GM12878 (cell line): ENCODE measurements at regions not wholly inside any gene's neighbourhood (a gene's known extent, or its start where the extent isn't known, plus 50 kb on each side); places are given as distances from the start of the nearest gene placed in this dataset.

ENCODE experiments used
- ATAC-seq: fragments of 200-7000 bp; cut with Tn5 transposase; 3 replicates; pipeline ENCODE4 v1.9.1; 2020; ENCODE audit warnings: mild to moderate bottlenecking, moderate library complexity
- BruUV-seq: library from RNA; stranded (reverse); fragments of 400-500 nt; replicated peaks from 2 replicates; lab custom pipeline; 2021; lab: Mats Ljungman, UMichigan
- CTCF ChIA-PET: fragments of 300-600 bp; sonication (Branson Sonifier 250); formaldehyde crosslinking; extraction: SDS; loops from one replicate; lab custom pipeline; 2021; ENCODE audit warnings: inconsistent platforms; lab: Yijun Ruan, JAX
- POLR2A ChIA-PET: fragments of 350-600 bp; formaldehyde crosslinking; extraction: SDS; loops from one replicate; lab custom pipeline; 2021; ENCODE audit warnings: inconsistent platforms; lab: Charles Lee
- RAD21 ChIA-PET: fragments of 300-600 bp; sonication (Branson Sonifier 250); formaldehyde crosslinking; loops from one replicate; lab custom pipeline; 2023; ENCODE audit warnings: antibody characterized with exemption; ENCODE audit not compliant: unreplicated experiment; lab: Charles Lee
- SMC1A ChIA-PET: fragments of 300-600 bp; sonication (Branson Sonifier 250); formaldehyde crosslinking; loops from one replicate; lab custom pipeline; 2023; ENCODE audit not compliant: unreplicated experiment, uncharacterized antibody; lab: Charles Lee
- DNase-seq: peaks from one replicate; pipeline ENCODE4 v3.0.0-alpha.2; 2011; ENCODE audit warnings: low read depth, low spot score
- FAIRE-seq: peaks from 3 replicates; lab custom pipeline; 2011; peaks lifted over from hg19 to GRCh38; lab: Jason Lieb, UNC
- H2AFZ ChIP-seq: 2 replicates; pipeline ENCODE4 v1.6.0; 2011; ENCODE audit warnings: low read depth, low read length, control low read depth; ENCODE audit not compliant: control insufficient read depth
- H3K27ac ChIP-seq: 2 replicates; pipeline ENCODE4 v1.5.1; 2011; ENCODE audit warnings: control low read depth; ENCODE audit not compliant: control insufficient read depth, insufficient read depth
- H3K27me3 ChIP-seq, 2 experiments: replicated peaks in 1 of 2; 2 replicates each; pipeline versions ENCODE4 v1.6.0 to v1.6.1; 2011; ENCODE audit warnings: low read length in 1 of 2; ENCODE audit not compliant: control insufficient read depth in 2 of 2, insufficient read depth in 2 of 2
- H3K36me3 ChIP-seq, 2 experiments: 2 replicates each; pipeline ENCODE4 v1.5.1; 2011; ENCODE audit warnings: low read length in 1 of 2; ENCODE audit not compliant: control insufficient read depth in 2 of 2, insufficient read depth in 2 of 2
- H3K4me1 ChIP-seq: 2 replicates; pipeline ENCODE4 v1.6.1; 2011; ENCODE audit warnings: mild to moderate bottlenecking, low read length, moderate library complexity, mixed read lengths; ENCODE audit not compliant: control insufficient read depth, insufficient read depth
- H3K4me2 ChIP-seq: 2 replicates; pipeline ENCODE4 v1.6.0; 2011; ENCODE audit warnings: control low read depth; ENCODE audit not compliant: control insufficient read depth, insufficient read depth
- H3K4me3 ChIP-seq: fragments of 200-600 bp; sonication (generic); 2 replicates; pipeline ENCODE4 v1.5.1; 2016
- H3K79me2 ChIP-seq: 2 replicates; pipeline ENCODE4 v1.6.0; 2011; ENCODE audit warnings: low read length; ENCODE audit not compliant: control insufficient read depth, insufficient read depth
- H3K9ac ChIP-seq: 2 replicates; pipeline ENCODE4 v1.8.0; 2011; ENCODE audit warnings: low read length, control low read depth, mixed read lengths; ENCODE audit not compliant: control insufficient read depth, insufficient read depth
- H3K9me3 ChIP-seq: replicated peaks from 3 replicates; pipeline ENCODE4 v1.5.1; 2011; ENCODE audit warnings: mild to moderate bottlenecking, low read length; ENCODE audit not compliant: control insufficient read depth, insufficient read depth
- H4K20me1 ChIP-seq: 2 replicates; pipeline ENCODE4 v1.6.0; 2011; ENCODE audit not compliant: control insufficient read depth, insufficient read depth
- BRCA1 ChIP-seq: IDR thresholded peaks from 2 replicates; pipeline ENCODE4 v1.6.1; 2011; ENCODE audit warnings: low read depth, low read length, improper control_type of control experiment
- CHD2 ChIP-seq: IDR thresholded peaks from 2 replicates; pipeline ENCODE4 v1.6.1; 2011; ENCODE audit warnings: low read depth, low read length, improper control_type of control experiment, borderline replicate concordance
- DPF2 ChIP-seq: fragments of 450-650 bp; IDR thresholded peaks from 2 replicates; pipeline ENCODE4 v1.6.1; 2017; ENCODE audit warnings: mild to moderate bottlenecking
- IRF5 ChIP-seq: fragments of 450-650 bp; IDR thresholded peaks from 2 replicates; pipeline ENCODE4 v1.6.1; 2017; ENCODE audit warnings: borderline replicate concordance
- JUND ChIP-seq: IDR thresholded peaks from 2 replicates; pipeline ENCODE4 v1.6.1; 2012; ENCODE audit warnings: low read depth, mild to moderate bottlenecking, low read length, improper control_type of control experiment, moderate library complexity
- POLR2AphosphoS5 ChIP-seq: IDR thresholded peaks from 2 replicates; pipeline ENCODE4 v1.6.1; 2011; ENCODE audit warnings: mild to moderate bottlenecking, low read length, inconsistent platforms
- RAD21 ChIP-seq: IDR thresholded peaks from 2 replicates; pipeline ENCODE4 v1.6.1; 2011; ENCODE audit warnings: mild to moderate bottlenecking, low read depth, low read length, moderate library complexity; ENCODE audit not compliant: insufficient read depth
- RAD51 ChIP-seq: fragments of 450-650 bp; IDR thresholded peaks from 2 replicates; pipeline ENCODE4 v1.6.1; 2016; ENCODE audit warnings: moderate library complexity, mild to moderate bottlenecking, inconsistent platforms
- SIX5 ChIP-seq: IDR thresholded peaks from 2 replicates; pipeline ENCODE4 v1.6.1; 2011; ENCODE audit warnings: mild to moderate bottlenecking, low read depth, low read length, moderate library complexity; ENCODE audit not compliant: severe bottlenecking
- SMAD5 ChIP-seq: IDR thresholded peaks from 2 replicates; pipeline ENCODE4 v1.6.1; 2016; ENCODE audit warnings: antibody characterized with exemption, low read depth
- SMARCA5 ChIP-seq: fragments of 450-650 bp; IDR thresholded peaks from 2 replicates; pipeline ENCODE4 v1.6.1; 2017; ENCODE audit warnings: mild to moderate bottlenecking
- TAF1 ChIP-seq: IDR thresholded peaks from 2 replicates; pipeline ENCODE4 v1.6.1; 2011; ENCODE audit warnings: mild to moderate bottlenecking, low read depth, low read length, borderline replicate concordance
- ZNF622 ChIP-seq: fragments of 450-650 bp; IDR thresholded peaks from 2 replicates; pipeline ENCODE4 v1.6.1; 2017; ENCODE audit warnings: mild to moderate bottlenecking, inconsistent platforms
- WGBS: methylation state at CpG from one replicate; pipeline ENCODE4 v1.1.6; 2016; ENCODE audit warnings: low lambda C conversion rate; ENCODE audit not compliant: insufficient replicate concordance, insufficient coverage; ENCODE audit errors: missing lambda C conversion rate; 5-methylcytosine and 5-hydroxymethylcytosine counted together
- in situ Hi-C: fragments of 300-500 bp; cut with MboI; formaldehyde crosslinking; loops from 9 replicates; pipeline ENCODE4 v1.14.3; 2018; ENCODE audit warnings: mixed read lengths
- intact Hi-C: fragments of 100-400 bp; cut with micrococcal nuclease; formaldehyde crosslinking; loops from one replicate; pipeline ENCODE4 v1.14.2; 2022; ENCODE audit not compliant: unreplicated experiment
- TF ChIP-seq, protein P1 (sequence below): fragments of 150-350 bp; IDR thresholded peaks from 2 replicates; pipeline ENCODE4 v1.6.1; 2014; ENCODE audit warnings: mild to moderate bottlenecking, low read depth, low read length
- TF ChIP-seq, protein P2 (sequence below): IDR thresholded peaks from 2 replicates; pipeline ENCODE4 v1.6.1; 2012; ENCODE audit warnings: low read length, inconsistent platforms
- TF ChIP-seq, protein P3 (sequence below): fragments of 450-650 bp; IDR thresholded peaks from 2 replicates; pipeline ENCODE4 v1.6.1; 2016; ENCODE audit warnings: mild to moderate bottlenecking

GRCh38 chr7:42479452-42479815 is 242.4 kb upstream of the GLI3 start:
- H3K4me1 ChIP-seq, result no peaks in the 10 kb centered on the region
- in situ Hi-C loops, result no loop called here
- no peak for TF ChIP-seq SMARCA5
- no peak for TF ChIP-seq BRCA1
- TF ChIP-seq TAF1, result no peak
- TF ChIP-seq, protein P1, sequence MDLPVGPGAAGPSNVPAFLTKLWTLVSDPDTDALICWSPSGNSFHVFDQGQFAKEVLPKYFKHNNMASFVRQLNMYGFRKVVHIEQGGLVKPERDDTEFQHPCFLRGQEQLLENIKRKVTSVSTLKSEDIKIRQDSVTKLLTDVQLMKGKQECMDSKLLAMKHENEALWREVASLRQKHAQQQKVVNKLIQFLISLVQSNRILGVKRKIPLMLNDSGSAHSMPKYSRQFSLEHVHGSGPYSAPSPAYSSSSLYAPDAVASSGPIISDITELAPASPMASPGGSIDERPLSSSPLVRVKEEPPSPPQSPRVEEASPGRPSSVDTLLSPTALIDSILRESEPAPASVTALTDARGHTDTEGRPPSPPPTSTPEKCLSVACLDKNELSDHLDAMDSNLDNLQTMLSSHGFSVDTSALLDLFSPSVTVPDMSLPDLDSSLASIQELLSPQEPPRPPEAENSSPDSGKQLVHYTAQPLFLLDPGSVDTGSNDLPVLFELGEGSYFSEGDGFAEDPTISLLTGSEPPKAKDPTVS, result no peak
- no peak for TF ChIP-seq SMAD5
- no peak for TF ChIP-seq POLR2AphosphoS5
- no peak for TF ChIP-seq JUND
- TF ChIP-seq IRF5, result no peak
- no peak for TF ChIP-seq ZNF622
- TF ChIP-seq SIX5, result no peak
- TF ChIP-seq DPF2, result no peak
- TF ChIP-seq, protein P2, sequence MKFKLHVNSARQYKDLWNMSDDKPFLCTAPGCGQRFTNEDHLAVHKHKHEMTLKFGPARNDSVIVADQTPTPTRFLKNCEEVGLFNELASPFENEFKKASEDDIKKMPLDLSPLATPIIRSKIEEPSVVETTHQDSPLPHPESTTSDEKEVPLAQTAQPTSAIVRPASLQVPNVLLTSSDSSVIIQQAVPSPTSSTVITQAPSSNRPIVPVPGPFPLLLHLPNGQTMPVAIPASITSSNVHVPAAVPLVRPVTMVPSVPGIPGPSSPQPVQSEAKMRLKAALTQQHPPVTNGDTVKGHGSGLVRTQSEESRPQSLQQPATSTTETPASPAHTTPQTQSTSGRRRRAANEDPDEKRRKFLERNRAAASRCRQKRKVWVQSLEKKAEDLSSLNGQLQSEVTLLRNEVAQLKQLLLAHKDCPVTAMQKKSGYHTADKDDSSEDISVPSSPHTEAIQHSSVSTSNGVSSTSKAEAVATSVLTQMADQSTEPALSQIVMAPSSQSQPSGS, result no peak
- TF ChIP-seq RAD21, result no peak
- no peak for TF ChIP-seq RAD51
- TF ChIP-seq, protein P3, sequence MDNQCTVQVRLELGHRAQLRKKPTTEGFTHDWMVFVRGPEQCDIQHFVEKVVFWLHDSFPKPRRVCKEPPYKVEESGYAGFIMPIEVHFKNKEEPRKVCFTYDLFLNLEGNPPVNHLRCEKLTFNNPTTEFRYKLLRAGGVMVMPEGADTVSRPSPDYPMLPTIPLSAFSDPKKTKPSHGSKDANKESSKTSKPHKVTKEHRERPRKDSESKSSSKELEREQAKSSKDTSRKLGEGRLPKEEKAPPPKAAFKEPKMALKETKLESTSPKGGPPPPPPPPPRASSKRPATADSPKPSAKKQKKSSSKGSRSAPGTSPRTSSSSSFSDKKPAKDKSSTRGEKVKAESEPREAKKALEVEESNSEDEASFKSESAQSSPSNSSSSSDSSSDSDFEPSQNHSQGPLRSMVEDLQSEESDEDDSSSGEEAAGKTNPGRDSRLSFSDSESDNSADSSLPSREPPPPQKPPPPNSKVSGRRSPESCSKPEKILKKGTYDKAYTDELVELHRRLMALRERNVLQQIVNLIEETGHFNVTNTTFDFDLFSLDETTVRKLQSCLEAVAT, result no peak
- no peak for TF ChIP-seq CHD2
- H3K27me3 ChIP-seq, result no peaks in the 10 kb centered on the region
- H3K9ac ChIP-seq, result no peak overlapping the region
- H3K4me3 ChIP-seq, result no peak overlapping the region
- intact Hi-C loops, result no loop called here
- BruUV-seq, result no TSS peak
- no peak overlapping the region for H3K27ac ChIP-seq
- SMC1A ChIA-PET, result no interaction called here
- RAD21 ChIA-PET, result no interaction called here
- no peaks in the 10 kb centered on the region for H4K20me1 ChIP-seq
- 14% methylated on average over 3 of the region's 3 CpGs for WGBS
- no peaks in the 10 kb centered on the region for H3K36me3 ChIP-seq
- H3K79me2 ChIP-seq, result no peaks in the 10 kb centered on the region
- H3K9me3 ChIP-seq, result no peaks in the 10 kb centered on the region
- no peak for ATAC-seq
- no peak for FAIRE-seq
- POLR2A ChIA-PET, result no interaction called here
- H2AFZ ChIP-seq, result no peak overlapping the region
- CTCF ChIA-PET, result no interaction called here
- no peak overlapping the region for H3K4me2 ChIP-seq
- DNase-seq, result no peak
